ENCODE measurements at regions not wholly inside any gene's neighbourhood (a gene's known extent, or its start where the extent isn't known, plus 50 kb on each side); places are given as distances from the start of the nearest gene placed in this dataset.

GRCh38 chr6:113616701-113617274 is 240.4 kb upstream of the MARCKS start:
- no peak for DNase-seq (ENCODE audit: low read depth)

- peak; percentile 47 for DNase-seq (ENCODE audit: low read depth)
These were observed 238.1 kb upstream of the MARCKS start for GRCh38 chr6:113619077-113619476.

GRCh38 chr6:113620386-113620785 is 236.8 kb upstream of the MARCKS start:
- DNase-seq (ENCODE audit: low read depth), result no peak

- DNase-seq (ENCODE audit: low read depth), result no peak
These were observed 234.9 kb upstream of the MARCKS start for GRCh38 chr6:113622254-113622653.

- no peak for DNase-seq (ENCODE audit: low read depth)
These were observed 234.0 kb upstream of the MARCKS start for GRCh38 chr6:113623129-113623528.

GRCh38 chr6:113625850-113626249 is 231.3 kb upstream of the MARCKS start:
- DNase-seq (ENCODE audit: low read depth), result no peak

GRCh38 chr6:113626475-113626874 is 230.7 kb upstream of the MARCKS start:
- no peak for DNase-seq (ENCODE audit: low read depth)

- DNase-seq (ENCODE audit: low read depth), result no peak
These were observed 229.7 kb upstream of the MARCKS start for GRCh38 chr6:113627480-113627879.

GRCh38 chr6:113629256-113629655 is 227.9 kb upstream of the MARCKS start:
- no peak for DNase-seq (ENCODE audit: low read depth)

GRCh38 chr6:113629975-113630737 is 227.0 kb upstream of the MARCKS start:
- peak; percentile 64 for DNase-seq (ENCODE audit: low read depth)

- peak; percentile 84 for DNase-seq (ENCODE audit: low read depth)
These were observed 226.2 kb upstream of the MARCKS start for GRCh38 chr6:113630738-113631535.

- peak; percentile 17 for DNase-seq (ENCODE audit: low read depth)
These were observed 225.5 kb upstream of the MARCKS start for GRCh38 chr6:113631666-113632065.

GRCh38 chr6:113632220-113632864 is 224.8 kb upstream of the MARCKS start:
- peak; percentile 96 for DNase-seq (ENCODE audit: low read depth)

GRCh38 chr6:113633638-113634037 is 223.5 kb upstream of the MARCKS start:
- no peak for DNase-seq (ENCODE audit: low read depth)

GRCh38 chr6:113634352-113635163 is 222.6 kb upstream of the MARCKS start:
- DNase-seq (ENCODE audit: low read depth), result peak; percentile 68

- DNase-seq (ENCODE audit: low read depth), result no peak
These were observed 221.7 kb upstream of the MARCKS start for GRCh38 chr6:113635222-113635986.

- DNase-seq (ENCODE audit: low read depth), result peak; percentile 62
These were observed 220.8 kb upstream of the MARCKS start for GRCh38 chr6:113636357-113636824.

GRCh38 chr6:113640051-113640450 is 217.1 kb upstream of the MARCKS start:
- DNase-seq (ENCODE audit: low read depth), result no peak

- no peak for DNase-seq (ENCODE audit: low read depth)
These were observed 215.0 kb upstream of the MARCKS start for GRCh38 chr6:113642001-113642713.

Measured in ELR (cell line).